ENCODE measurements at regions not wholly inside any gene's neighbourhood (a gene's known extent, or its start where the extent isn't known, plus 50 kb on each side); places are given as distances from the start of the nearest gene placed in this dataset.
"Not testable (repeated sequence)": the region's sequence is repeated elsewhere in the genome, so short reads cannot be mapped to it uniquely, and the experiment has no call there.

DNA sequence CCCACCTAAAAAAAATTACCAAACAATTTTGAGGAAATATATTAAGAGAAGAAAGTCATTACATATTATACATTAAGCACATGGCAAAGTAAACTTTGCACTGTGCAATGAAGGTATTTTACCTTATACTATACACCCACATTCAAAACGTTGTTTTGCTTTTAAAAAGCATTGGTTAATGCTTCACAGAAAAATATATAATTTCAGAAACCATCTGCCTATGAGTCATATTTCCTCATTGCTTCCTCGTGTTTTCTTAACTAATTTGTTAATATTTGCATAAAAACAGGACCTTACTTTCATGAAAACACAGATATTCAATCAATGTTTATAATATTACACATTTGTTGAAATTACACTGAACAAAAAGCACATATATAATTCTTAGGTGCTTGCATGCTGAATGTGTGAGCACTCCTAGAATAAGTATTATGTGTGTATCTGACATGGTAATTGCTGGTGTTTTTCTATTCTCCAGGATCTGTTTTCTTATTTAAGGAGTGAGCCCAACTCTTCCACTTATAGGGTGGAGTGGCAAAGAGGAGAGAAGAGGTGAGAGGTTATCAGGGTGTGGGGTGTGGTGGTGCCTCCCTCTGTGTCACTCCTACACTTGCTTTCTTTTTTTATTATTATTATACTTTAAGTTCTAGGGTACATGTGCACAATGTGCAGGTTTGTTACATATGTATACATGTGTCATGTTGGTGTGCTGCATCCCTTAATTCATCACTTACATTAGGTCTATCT is 95.1 kb upstream of the IQCM start:
- Mint-ChIP-seq H3K9me3 (no peaks in the 10 kb centered on the region), H3K4me3 (no peak overlapping the region), H3K27me3 (peaks cover 3% of the 10 kb centered on the region), H3K36me3 (no peaks in the 10 kb centered on the region), H3K4me1 (no peaks in the 10 kb centered on the region), H3K27ac (no peak overlapping the region)
- no peak for ATAC-seq (ENCODE audit: low read depth)
- no peak for DNase-seq (ENCODE audit: low spot score in 2 of 2)

DNA sequence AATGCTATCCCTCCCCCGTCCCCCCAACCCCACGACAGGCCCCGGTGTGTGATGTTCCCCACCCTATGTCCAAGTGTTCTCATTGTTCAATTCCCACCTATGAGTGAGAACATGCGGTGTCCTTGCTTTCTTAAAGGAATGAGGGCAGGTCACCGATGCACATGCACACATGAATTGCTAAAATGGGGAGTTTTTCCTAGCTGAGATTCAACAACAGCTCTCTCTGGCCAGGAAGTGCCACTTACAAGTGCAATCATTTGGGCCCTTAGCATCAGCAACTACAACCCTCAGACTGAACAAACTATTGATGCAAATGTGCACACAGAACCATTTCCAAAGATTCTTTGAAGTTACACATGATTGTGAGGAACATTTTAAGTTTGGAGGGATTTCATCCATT is 95.7 kb upstream of the IQCM start:
- ATAC-seq (ENCODE audit: low read depth), result no peak
- Mint-ChIP-seq H3K4me3 (no peak overlapping the region), H3K27me3 (peaks cover 3% of the 10 kb centered on the region), H3K27ac (no peak overlapping the region), H3K36me3 (no peaks in the 10 kb centered on the region), H3K9me3 (no peaks in the 10 kb centered on the region), H3K4me1 (no peaks in the 10 kb centered on the region)
- no peak for DNase-seq (ENCODE audit: low spot score in 2 of 2)

DNA sequence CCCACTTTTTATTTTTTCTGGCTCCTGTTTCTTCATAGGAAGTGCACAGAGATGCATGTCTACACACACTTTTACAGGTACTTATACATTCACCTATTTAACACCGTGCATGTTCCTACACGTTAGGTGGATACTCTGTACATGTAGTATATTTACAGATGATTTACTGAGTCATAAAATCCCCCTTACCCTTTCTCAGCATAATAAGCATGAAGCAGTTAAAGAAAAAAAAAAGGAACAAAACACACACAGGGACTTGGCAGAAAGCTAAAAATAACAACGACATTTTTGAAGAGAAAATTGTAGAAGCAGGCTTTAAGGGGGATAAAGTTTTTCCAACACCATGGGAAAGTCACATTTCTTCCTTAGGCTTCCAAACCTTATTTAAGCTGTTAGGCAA is 96.4 kb upstream of the IQCM start:
- DNase-seq (ENCODE audit: low spot score in 2 of 2), result no peak
- Mint-ChIP-seq H3K9me3 (no peaks in the 10 kb centered on the region), H3K27ac (no peak overlapping the region)

DNA sequence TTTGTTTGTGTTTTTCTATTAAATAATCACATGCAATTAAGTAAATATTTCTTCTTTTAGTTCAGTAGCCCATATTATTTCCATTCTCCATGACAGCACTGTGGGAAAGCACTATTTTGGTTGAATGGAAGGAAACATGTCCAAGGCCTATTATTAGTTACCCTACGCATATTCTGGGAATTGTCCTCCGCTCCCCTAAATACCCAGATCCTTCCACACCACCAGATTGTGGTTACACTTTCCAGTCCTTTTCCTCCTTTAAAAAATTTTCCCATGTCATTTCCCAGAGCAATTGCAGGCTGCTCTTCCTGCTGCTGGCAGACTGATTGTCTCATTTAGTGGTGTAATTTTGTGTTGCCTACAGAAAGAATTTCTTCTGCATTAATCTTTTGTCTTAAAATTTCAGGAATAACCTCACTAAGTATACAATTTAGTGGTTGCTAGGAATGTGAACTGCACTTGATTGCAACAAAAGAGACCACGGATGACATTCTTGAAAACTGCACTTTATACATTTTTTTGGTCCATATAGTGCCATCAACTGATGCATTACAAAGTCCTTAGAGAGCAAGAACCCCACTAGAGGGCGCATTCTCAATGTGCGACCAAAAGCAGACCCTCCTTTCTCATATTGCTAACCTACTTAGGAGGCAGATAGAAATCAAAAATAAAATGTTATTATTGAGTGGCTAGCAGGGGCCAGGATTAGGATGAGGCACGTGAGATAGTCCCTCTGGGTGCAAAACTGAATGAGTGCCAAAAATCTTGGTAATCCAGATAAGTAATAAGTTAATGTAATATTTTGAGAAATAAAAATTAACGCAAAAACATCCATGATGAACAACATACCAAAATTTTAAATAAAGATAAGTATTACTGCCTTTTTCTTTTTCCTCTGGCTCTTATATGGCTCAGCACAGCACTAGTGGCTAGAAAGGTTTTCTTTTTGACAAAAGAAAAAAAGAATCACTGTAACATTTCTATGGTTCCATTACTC is 98.8 kb upstream of the IQCM start:
- ATAC-seq (ENCODE audit: low read depth), result no peak

More for the DNA sequence above, 96.4 kb upstream of the IQCM start:
- H3K27me3 Mint-ChIP-seq, result peaks cover 3% of the 10 kb centered on the region
- no peaks in the 10 kb centered on the region for H3K36me3 Mint-ChIP-seq
- H3K4me3 Mint-ChIP-seq, result no peak overlapping the region
- H3K4me1 Mint-ChIP-seq, result no peaks in the 10 kb centered on the region
- no peak for ATAC-seq (ENCODE audit: low read depth)

DNA sequence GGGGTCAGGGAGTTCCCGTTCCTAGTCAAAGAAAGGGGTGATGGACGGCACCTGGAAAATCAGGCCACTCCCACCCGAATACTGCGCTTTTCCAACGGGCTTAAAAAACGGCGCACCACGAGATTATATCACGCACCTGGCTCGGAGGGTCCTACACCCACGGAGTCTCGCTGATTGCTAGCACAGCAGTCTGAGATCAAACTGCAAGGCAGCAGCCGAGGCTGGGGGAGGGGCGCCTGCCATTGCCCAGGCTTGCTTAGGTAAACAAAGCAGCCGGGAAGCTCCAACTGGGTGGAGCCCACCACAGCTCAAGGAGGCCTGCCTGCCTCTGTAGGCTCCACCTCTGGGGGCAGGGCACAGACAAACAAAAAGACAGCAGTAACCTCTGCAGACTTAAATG is 100.1 kb upstream of the IQCM start:
- not testable (repeated sequence) for H3K27me3 Mint-ChIP-seq; H3K36me3 Mint-ChIP-seq; H3K9me3 Mint-ChIP-seq; H3K4me1 Mint-ChIP-seq; ATAC-seq (ENCODE audit: low read depth); H3K4me3 Mint-ChIP-seq; H3K27ac Mint-ChIP-seq; DNase-seq (ENCODE audit: low spot score in 2 of 2)

More for the DNA sequence above, 98.8 kb upstream of the IQCM start:
- Mint-ChIP-seq H3K36me3 (no peaks in the 10 kb centered on the region), H3K4me1 (no peaks in the 10 kb centered on the region), H3K27me3 (peaks cover 3% of the 10 kb centered on the region), H3K27ac (no peak overlapping the region), H3K4me3 (no peak overlapping the region), H3K9me3 (no peaks in the 10 kb centered on the region)
- DNase-seq (ENCODE audit: low spot score in 2 of 2), result no peak

DNA sequence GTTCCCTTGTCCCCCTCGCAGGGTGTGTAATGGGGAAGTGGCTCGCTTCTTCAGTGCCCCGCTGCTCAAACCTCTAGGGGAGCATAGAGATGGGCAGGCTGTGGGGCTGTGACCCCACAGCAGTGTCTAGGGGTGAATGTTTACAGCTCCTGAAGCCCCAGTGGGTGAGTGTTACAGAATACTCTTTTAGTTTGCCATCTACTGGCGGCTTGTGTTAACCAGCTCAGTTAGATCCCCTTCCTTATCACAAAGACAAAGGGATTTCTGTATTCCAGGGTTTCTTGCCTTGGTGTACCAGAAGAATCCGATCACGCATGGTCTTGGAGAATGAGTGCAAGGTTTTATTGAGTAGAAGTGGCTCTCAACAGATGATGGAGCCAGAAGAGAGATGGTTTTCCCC is 108.1 kb upstream of the IQCM start:
- H3K4me3 Mint-ChIP-seq, result no peak overlapping the region
- H3K9me3 Mint-ChIP-seq, result no peaks in the 10 kb centered on the region
- DNase-seq (ENCODE audit: low spot score in 2 of 2) (no peak), ATAC-seq (ENCODE audit: low read depth) (no peak)
- no peaks in the 10 kb centered on the region for H3K4me1 Mint-ChIP-seq
- no peaks in the 10 kb centered on the region for H3K36me3 Mint-ChIP-seq
- no peaks in the 10 kb centered on the region for H3K27me3 Mint-ChIP-seq
- H3K27ac Mint-ChIP-seq, result no peak overlapping the region

DNA sequence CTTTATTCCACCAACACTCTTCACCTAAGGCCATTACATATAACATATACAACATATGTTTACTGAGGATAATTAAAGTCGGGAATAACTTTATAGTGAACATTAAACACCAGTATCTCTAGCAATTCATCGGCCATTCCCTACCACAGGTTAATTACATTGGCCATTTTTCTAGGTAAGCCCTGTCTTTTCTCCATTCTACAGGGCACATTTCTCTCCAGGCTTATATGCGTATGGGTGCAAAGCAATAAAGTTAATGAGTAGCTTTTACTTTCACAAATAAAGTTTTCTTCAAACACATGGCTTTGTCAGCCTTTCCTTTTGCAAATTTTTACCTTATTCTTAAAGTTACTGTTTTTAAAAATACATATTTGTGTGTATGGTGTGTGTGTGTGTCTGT is 111.9 kb upstream of the IQCM start:
- Mint-ChIP-seq H3K9me3 (no peaks in the 10 kb centered on the region), H3K4me1 (no peaks in the 10 kb centered on the region), H3K36me3 (no peaks in the 10 kb centered on the region), H3K4me3 (no peak overlapping the region), H3K27ac (no peak overlapping the region), H3K27me3 (no peaks in the 10 kb centered on the region)
- DNase-seq (ENCODE audit: low spot score in 2 of 2), result no peak
- no peak for ATAC-seq (ENCODE audit: low read depth)

DNA sequence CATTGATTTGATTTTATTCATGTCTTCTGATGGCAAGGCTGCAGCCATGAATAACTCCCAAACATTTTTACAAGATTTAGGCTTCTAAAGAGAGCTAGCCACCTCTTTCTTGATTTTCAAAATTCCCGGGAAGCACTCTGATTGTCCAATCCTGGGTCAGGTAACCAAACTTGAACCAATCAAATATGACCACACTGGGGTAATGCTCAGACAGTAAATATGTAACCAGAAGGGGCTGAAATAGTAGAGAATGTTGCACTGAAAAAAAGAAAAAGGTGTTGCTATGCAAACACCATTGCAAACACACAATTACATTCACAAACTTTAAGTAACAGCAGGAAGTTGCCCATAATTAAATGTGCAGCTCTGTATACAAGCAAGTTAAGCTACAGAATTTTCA is 112.9 kb upstream of the IQCM start:
- no peak overlapping the region for H3K27ac Mint-ChIP-seq
- H3K27me3 Mint-ChIP-seq, result peaks cover under 1% of the 10 kb centered on the region
- H3K4me1 Mint-ChIP-seq, result no peaks in the 10 kb centered on the region
- no peaks in the 10 kb centered on the region for H3K9me3 Mint-ChIP-seq
- ATAC-seq (ENCODE audit: low read depth) (no peak), DNase-seq (ENCODE audit: low spot score in 2 of 2) (no peak)
- H3K36me3 Mint-ChIP-seq, result no peaks in the 10 kb centered on the region
- no peak overlapping the region for H3K4me3 Mint-ChIP-seq

DNA sequence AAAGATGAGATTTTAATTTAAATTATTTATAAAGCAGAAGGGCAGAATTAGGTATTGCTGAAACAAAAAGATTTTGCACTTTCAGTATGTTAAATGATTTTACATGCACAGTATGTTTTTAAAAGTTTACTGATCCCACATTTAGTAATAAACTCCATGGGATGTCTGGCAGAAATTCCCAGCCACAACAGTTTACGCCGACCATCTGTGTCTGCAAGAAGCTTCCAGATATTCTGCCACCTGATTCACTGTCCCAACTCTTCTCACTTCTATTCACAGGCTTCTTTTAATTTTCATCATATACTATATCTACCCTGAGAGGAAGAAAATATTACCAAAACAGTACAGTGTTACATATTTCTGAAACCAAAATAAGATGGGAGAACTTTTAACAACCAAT is 115.8 kb upstream of the IQCM start:
- Mint-ChIP-seq H3K27me3 (peaks cover 2% of the 10 kb centered on the region), H3K27ac (no peak overlapping the region)
- no peak for DNase-seq (ENCODE audit: low spot score in 2 of 2)

DNA sequence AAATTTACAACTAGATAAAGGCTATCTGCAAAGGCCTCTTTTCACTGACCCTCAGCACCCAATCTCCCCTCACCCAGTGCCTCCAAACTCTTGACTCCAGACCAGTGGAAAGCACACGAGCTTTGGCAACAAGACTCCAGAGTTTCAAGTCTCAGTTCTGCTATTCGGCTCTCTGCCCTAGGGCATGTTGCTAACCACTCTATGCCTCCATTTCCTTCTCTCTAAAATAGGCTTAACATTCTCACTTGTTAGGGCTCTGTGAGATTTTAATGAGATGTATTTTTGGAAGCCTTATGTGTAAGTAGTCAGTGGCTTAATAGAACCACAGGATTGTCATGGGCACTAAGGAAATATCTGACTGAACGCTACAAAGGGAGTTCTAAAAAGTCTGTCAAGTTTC is 116.5 kb upstream of the IQCM start:
- Mint-ChIP-seq H3K4me3 (no peak overlapping the region), H3K36me3 (no peaks in the 10 kb centered on the region), H3K27ac (no peak overlapping the region), H3K4me1 (no peaks in the 10 kb centered on the region), H3K9me3 (no peaks in the 10 kb centered on the region), H3K27me3 (peaks cover 2% of the 10 kb centered on the region)
- DNase-seq (ENCODE audit: low spot score in 2 of 2) (no peak), ATAC-seq (ENCODE audit: low read depth) (no peak)

More for the DNA sequence above, 115.8 kb upstream of the IQCM start:
- ATAC-seq (ENCODE audit: low read depth), result no peak
- H3K4me3 Mint-ChIP-seq, result no peak overlapping the region
- no peaks in the 10 kb centered on the region for H3K9me3 Mint-ChIP-seq
- no peaks in the 10 kb centered on the region for H3K4me1 Mint-ChIP-seq
- no peaks in the 10 kb centered on the region for H3K36me3 Mint-ChIP-seq

DNA sequence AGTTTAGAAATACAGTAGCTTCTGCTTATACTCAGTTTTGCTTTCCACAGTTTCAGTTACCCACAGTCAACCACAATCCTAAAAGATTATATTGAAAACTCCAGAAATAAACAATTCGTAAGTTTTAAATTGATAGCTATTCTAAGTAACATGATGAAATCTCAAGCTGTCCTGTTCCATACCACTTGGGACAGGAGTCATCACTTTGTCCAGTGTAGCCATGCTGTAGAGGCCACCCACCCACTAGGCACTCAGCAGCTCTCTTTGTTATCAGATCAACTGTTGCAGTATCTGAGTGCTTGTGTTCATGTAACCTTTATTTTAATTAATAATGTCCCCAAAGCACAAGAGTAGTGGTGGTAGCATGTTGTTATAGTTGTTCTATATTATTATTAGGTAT is 117.5 kb upstream of the IQCM start:
- Mint-ChIP-seq H3K4me1 (no peaks in the 10 kb centered on the region), H3K9me3 (no peaks in the 10 kb centered on the region), H3K27ac (no peak overlapping the region), H3K36me3 (no peaks in the 10 kb centered on the region), H3K4me3 (no peak overlapping the region), H3K27me3 (peaks cover 2% of the 10 kb centered on the region)
- ATAC-seq (ENCODE audit: low read depth) (no peak), DNase-seq (ENCODE audit: low spot score in 2 of 2) (no peak)

DNA sequence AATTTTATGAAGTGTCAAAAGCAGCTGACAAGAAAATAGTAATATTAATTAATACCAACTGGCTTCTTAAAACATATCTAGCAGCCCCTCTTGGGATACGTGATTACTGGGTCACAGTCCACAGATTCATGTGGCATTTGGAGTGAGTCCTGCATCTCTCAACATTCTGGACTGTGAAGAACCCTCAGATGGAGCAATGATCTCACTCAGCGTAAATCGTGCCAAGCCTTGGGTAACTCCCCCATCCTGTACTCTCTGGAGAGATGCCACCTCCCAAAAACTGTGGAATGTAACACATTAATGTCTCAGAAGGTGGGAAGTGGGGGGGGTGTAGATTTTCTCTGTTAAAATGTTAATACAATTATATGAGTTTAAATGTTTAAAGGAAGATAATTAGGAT is 118.2 kb upstream of the IQCM start:
- no peak overlapping the region for H3K4me3 Mint-ChIP-seq

DNA sequence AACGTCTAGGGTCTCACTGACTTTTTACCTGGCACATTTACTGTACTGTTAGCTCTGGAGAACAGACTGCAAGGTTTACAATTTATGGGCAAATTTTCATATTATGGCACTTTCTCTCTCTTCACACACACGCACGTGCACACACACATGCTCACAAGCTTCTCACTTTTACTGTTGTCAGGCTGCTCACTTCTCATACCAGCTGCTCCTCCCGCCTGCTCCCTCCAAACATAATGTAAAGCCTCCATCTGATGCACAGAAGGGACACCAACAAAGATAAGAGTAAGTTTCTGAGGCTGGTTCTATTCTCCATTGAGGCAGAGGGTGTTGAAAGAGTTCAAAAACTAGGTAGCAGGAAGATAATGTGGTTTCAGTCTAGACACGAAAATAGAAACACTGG is 128.9 kb upstream of the DCLK2 start:
- ATAC-seq (ENCODE audit: low read depth) (no peak), DNase-seq (ENCODE audit: low spot score in 2 of 2) (no peak)
- no peaks in the 10 kb centered on the region for H3K36me3 Mint-ChIP-seq
- peaks cover 2% of the 10 kb centered on the region for H3K4me1 Mint-ChIP-seq
- peaks cover 2% of the 10 kb centered on the region for H3K27me3 Mint-ChIP-seq
- H3K9me3 Mint-ChIP-seq, result no peaks in the 10 kb centered on the region
- no peak overlapping the region for H3K4me3 Mint-ChIP-seq
- no peak overlapping the region for H3K27ac Mint-ChIP-seq

More for the DNA sequence above, 118.2 kb upstream of the IQCM start:
- Mint-ChIP-seq H3K4me1 (no peaks in the 10 kb centered on the region), H3K27ac (no peak overlapping the region), H3K9me3 (no peaks in the 10 kb centered on the region), H3K27me3 (peaks cover 2% of the 10 kb centered on the region), H3K36me3 (no peaks in the 10 kb centered on the region)
- ATAC-seq (ENCODE audit: low read depth), result no peak
- DNase-seq (ENCODE audit: low spot score in 2 of 2), result no peak

DNA sequence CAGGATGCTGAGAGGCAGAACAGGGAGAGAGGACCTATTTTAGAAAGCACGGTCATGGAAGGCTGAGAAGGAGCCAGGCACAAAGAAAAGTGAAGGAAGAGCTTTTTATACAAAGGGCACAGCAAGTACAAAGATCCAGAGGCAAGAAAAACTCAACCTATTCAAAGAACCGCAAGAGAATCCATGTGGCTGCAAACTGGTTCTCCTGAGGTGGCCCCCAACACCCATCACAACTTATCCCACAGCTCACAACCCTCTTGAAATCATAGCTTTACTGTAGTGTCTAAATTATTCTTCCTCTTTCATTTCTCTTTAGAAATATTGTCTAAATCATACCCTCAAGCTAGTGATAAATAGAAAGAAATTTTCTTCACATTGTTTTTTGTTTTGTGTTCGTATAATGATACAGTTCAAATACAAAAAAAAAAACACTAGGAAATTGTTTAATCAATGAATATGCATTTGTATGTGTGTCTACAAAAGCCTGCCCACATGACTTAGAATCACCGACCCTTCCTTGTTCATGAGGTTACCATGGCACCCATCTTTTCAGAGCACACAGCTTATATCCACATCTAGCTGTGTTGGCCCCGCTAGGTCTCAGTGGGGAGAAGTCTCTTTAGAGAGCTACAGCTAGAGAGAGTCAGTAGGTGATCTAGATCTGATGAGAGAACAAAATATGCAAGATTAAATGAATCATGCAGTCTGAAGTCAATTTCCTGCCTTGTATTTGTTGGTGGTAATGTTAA is 126.9 kb upstream of the DCLK2 start:
- H3K27me3 Mint-ChIP-seq, result peaks cover 2% of the 10 kb centered on the region
- H3K9me3 Mint-ChIP-seq, result no peaks in the 10 kb centered on the region
- no peak overlapping the region for H3K27ac Mint-ChIP-seq
- H3K4me3 Mint-ChIP-seq, result no peak overlapping the region
- H3K4me1 Mint-ChIP-seq, result peaks cover 2% of the 10 kb centered on the region
- DNase-seq (ENCODE audit: low spot score in 2 of 2), result no peak
- no peak for ATAC-seq (ENCODE audit: low read depth)
- H3K36me3 Mint-ChIP-seq, result no peaks in the 10 kb centered on the region
